Sigmoid colon (tissue), 6 donors: ENCODE measurements at regions not wholly inside any gene's neighbourhood (a gene's known extent, or its start where the extent isn't known, plus 50 kb on each side); places are given as distances from the start of the nearest gene placed in this dataset.

Source experiments
- DNase-seq: peaks from one replicate; pipeline ENCODE4 v3.0.0-alpha.2; 2019
- H3K27ac ChIP-seq, 4 donors: fragments of 200-600 bp; sonication (generic); one replicate each; pipeline ENCODE4 v1.5.1; 2016 to 2019; ENCODE audit warnings: mild to moderate bottlenecking in 1 of 4
- H3K27me3 ChIP-seq, 3 donors: fragments of 200-600 bp; sonication (generic); one replicate each; pipeline ENCODE4 v1.5.1; 2019; ENCODE audit warnings: mild to moderate bottlenecking in 1 of 3
- H3K36me3 ChIP-seq, 4 donors: fragments of 200-600 bp; sonication (generic); one replicate each; pipeline ENCODE4 v1.5.1; 2016 to 2019
- H3K4me1 ChIP-seq, 4 donors: fragments of 200-600 bp; sonication (generic); one replicate each; pipeline ENCODE4 v1.5.1; 2017 to 2019
- H3K4me3 ChIP-seq, 4 donors: fragments of 200-600 bp; sonication (generic); one replicate each; pipeline ENCODE4 v1.5.1; 2017 to 2019; ENCODE audit warnings: mild to moderate bottlenecking in 2 of 4, moderate library complexity in 1 of 4
- H3K9me3 ChIP-seq, 4 donors: fragments of 200-600 bp in 3 of 4; sonication (generic) in 3 of 4; one replicate each; pipeline versions ENCODE4 v1.5.1 to v1.6.1; 2013 to 2019
- EP300 ChIP-seq, 4 donors: sonication (generic); formaldehyde crosslinking; IDR thresholded peaks; one replicate each; pipeline ENCODE4 v1.6.1; 2017; ENCODE audit warnings: antibody characterized with exemption in 4 of 4
- POLR2A ChIP-seq, 2 donors: fragments of 450-650 bp; IDR thresholded peaks; one replicate each; pipeline ENCODE4 v1.6.1; 2016; ENCODE audit warnings: antibody characterized with exemption in 2 of 2, mild to moderate bottlenecking in 2 of 2, moderate library complexity in 2 of 2
- POLR2AphosphoS5 ChIP-seq, 4 donors: sonication (generic); formaldehyde crosslinking; IDR thresholded peaks; one replicate each; pipeline ENCODE4 v1.6.1; 2017; ENCODE audit warnings: antibody characterized with exemption in 4 of 4
- WGBS, 2 donors: extraction: QIAGEN DNeasy Blood & Tissue Kit; methylation state at CpG; one replicate each; pipeline ENCODE4 v1.1.7; 2013; 5-methylcytosine and 5-hydroxymethylcytosine counted together
- intact Hi-C: fragments of 100-400 bp; cut with DNase I; formaldehyde crosslinking; loops from one replicate; pipeline ENCODE4 v1.15.1; 2023
- TF ChIP-seq, protein P1 (sequence below), 4 experiments: fragments of 450-650 bp in 3 of 4; fragments of 200-600 bp in 1 of 4; IDR thresholded peaks; one replicate each; pipeline ENCODE4 v1.5.1; 2016 to 2019; ENCODE audit warnings: antibody characterized with exemption in 4 of 4, mild to moderate bottlenecking in 3 of 4, moderate library complexity in 2 of 4
- donor health status: healthy with polysubstance abuse.
- donor health status: healthy.

DNA sequence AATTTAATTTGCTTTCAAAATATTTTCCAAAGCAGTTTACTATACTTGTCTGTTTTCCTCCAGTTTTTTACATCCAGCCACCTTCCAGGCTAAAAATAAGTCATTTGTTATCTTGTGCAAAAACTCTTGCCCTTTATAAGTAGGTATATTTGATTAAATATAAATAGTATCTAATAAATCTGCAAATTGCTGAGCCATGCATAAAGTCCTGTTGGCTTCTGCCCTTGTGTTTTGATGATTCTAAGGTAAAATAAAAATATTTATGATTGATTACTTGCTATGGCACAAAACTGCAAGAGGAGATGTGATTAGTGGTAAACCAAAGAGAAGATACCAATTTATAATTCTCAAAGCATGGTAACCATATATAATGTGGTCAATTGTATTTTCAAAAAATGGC, 1026.7 kb downstream of the EPHA3 start:
- Histone ChIP-seq H3K27me3 (no peaks in the 10 kb centered on the region), H3K27ac (no peak overlapping the region), H3K9me3 (no peaks in the 10 kb centered on the region), H3K4me3 (no peak overlapping the region), H3K36me3 (no peaks in the 10 kb centered on the region), H3K4me1 (no peaks in the 10 kb centered on the region)
- TF ChIP-seq EP300 (IDR thresholded peaks at IDR 0.05) (no peak), POLR2A (IDR thresholded peaks at IDR 0.05) (no peak)
- intact Hi-C loops = no loop called here
- DNase-seq = no peak

GRCh38 chr3:90136456-90137191, 1029.2 kb downstream of the EPHA3 start:
- no peaks in the 10 kb centered on the region for H3K4me1 ChIP-seq
- H3K36me3 ChIP-seq = no peaks in the 10 kb centered on the region
- DNase-seq = no peak
- H3K4me3 ChIP-seq = no peak overlapping the region
- no peaks in the 10 kb centered on the region for H3K27me3 ChIP-seq
- no peak for TF ChIP-seq POLR2A (IDR thresholded peaks at IDR 0.05)
- TF ChIP-seq, protein P1, sequence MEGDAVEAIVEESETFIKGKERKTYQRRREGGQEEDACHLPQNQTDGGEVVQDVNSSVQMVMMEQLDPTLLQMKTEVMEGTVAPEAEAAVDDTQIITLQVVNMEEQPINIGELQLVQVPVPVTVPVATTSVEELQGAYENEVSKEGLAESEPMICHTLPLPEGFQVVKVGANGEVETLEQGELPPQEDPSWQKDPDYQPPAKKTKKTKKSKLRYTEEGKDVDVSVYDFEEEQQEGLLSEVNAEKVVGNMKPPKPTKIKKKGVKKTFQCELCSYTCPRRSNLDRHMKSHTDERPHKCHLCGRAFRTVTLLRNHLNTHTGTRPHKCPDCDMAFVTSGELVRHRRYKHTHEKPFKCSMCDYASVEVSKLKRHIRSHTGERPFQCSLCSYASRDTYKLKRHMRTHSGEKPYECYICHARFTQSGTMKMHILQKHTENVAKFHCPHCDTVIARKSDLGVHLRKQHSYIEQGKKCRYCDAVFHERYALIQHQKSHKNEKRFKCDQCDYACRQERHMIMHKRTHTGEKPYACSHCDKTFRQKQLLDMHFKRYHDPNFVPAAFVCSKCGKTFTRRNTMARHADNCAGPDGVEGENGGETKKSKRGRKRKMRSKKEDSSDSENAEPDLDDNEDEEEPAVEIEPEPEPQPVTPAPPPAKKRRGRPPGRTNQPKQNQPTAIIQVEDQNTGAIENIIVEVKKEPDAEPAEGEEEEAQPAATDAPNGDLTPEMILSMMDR (IDR thresholded peaks at IDR 0.05) = no peak
- no peaks in the 10 kb centered on the region for H3K9me3 ChIP-seq
- no peak overlapping the region for H3K27ac ChIP-seq
- intact Hi-C loops = no loop called here

GRCh38 chr3:90145094-90145860, 1037.9 kb downstream of the EPHA3 start:
- intact Hi-C loops = no loop called here
- Histone ChIP-seq H3K9me3 (no peaks in the 10 kb centered on the region), H3K27ac (no peak overlapping the region), H3K36me3 (no peaks in the 10 kb centered on the region), H3K4me1 (no peaks in the 10 kb centered on the region), H3K4me3 (no peak overlapping the region), H3K27me3 (no peaks in the 10 kb centered on the region)
- no peak for TF ChIP-seq POLR2A (IDR thresholded peaks at IDR 0.05)
- TF ChIP-seq, protein P1 (IDR thresholded peaks at IDR 0.05) = no peak
- TF ChIP-seq POLR2AphosphoS5 (IDR thresholded peaks at IDR 0.05) = no peak
- no peak for TF ChIP-seq EP300 (IDR thresholded peaks at IDR 0.05)
- DNase-seq = no peak
- WGBS, 2 donors = 6 to 23% methylated on average over 4 of the region's 4 CpGs

- H3K27ac ChIP-seq = no peak overlapping the region
- 19 to 51% methylated on average over 2 of the region's 2 CpGs for WGBS, 2 donors
- intact Hi-C loops = no loop called here
- H3K9me3 ChIP-seq = no peaks in the 10 kb centered on the region
- H3K4me3 ChIP-seq = no peak overlapping the region
- peaks cover 0 to 6% (median 3%) of the 10 kb centered on the region in 3 donors for H3K27me3 ChIP-seq
- no peaks in the 10 kb centered on the region for H3K36me3 ChIP-seq
- DNase-seq = no peak
- H3K4me1 ChIP-seq = peaks cover 0 to 6% (median 2%) of the 10 kb centered on the region in 4 donors
- TF ChIP-seq EP300 (IDR thresholded peaks at IDR 0.05) (no peak), POLR2AphosphoS5 (IDR thresholded peaks at IDR 0.05) (no peak), POLR2A (IDR thresholded peaks at IDR 0.05) (no peak)
- TF ChIP-seq, protein P1 (IDR thresholded peaks at IDR 0.05) = no peak
Measured at GRCh38 chr3:90180096-90180495, 1072.7 kb downstream of the EPHA3 start.

DNA sequence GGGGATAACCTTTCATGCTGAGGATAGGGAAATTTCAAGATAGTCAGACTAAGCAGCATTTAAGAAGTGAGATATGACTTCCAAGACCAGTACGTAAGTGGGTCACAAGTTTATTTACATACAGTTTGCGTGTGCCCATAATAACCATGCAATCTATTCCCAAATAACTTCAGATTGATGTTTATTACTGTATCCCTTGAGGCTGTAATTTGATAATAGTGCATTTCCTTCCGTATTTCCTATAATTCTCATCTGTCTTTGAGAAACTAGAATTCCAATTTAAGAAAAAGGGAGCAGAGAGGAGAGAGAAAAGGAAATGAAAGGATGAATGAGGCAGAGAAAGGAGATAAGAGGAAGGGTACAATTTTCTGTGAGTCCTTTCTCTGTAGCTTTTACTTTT, 1073.1 kb downstream of the EPHA3 start:
- WGBS, 2 donors = 8 to 56% methylated on average over 3 of the region's 3 CpGs
- no peaks in the 10 kb centered on the region for H3K9me3 ChIP-seq
- H3K27me3 ChIP-seq = peaks cover 0 to 6% (median 3%) of the 10 kb centered on the region in 3 donors
- intact Hi-C loops = no loop called here
- H3K27ac ChIP-seq = no peak overlapping the region
- DNase-seq = no peak
- H3K4me3 ChIP-seq = no peak overlapping the region
- TF ChIP-seq POLR2AphosphoS5 (IDR thresholded peaks at IDR 0.05) (no peak), EP300 (IDR thresholded peaks at IDR 0.05) (no peak), POLR2A (IDR thresholded peaks at IDR 0.05) (no peak)
- TF ChIP-seq, protein P1 (IDR thresholded peaks at IDR 0.05) = no peak
- peaks cover 0 to 6% (median 2%) of the 10 kb centered on the region in 4 donors for H3K4me1 ChIP-seq
- H3K36me3 ChIP-seq = no peaks in the 10 kb centered on the region
